ENCODE measurements at regions not wholly inside any gene's neighbourhood (a gene's known extent, or its start where the extent isn't known, plus 50 kb on each side); places are given as distances from the start of the nearest gene placed in this dataset.

- no peak for TF ChIP-seq CTCF (IDR thresholded peaks at IDR 0.05; ENCODE audit: insufficient read depth, missing control alignments)
- DNase-seq (ENCODE audit: insufficient read length, low spot score) (no peak), FAIRE-seq (no peak)
Observed at GRCh38 chr3:177590826-177591225, 393.5 kb upstream of the TBL1XR1 start.

DNA sequence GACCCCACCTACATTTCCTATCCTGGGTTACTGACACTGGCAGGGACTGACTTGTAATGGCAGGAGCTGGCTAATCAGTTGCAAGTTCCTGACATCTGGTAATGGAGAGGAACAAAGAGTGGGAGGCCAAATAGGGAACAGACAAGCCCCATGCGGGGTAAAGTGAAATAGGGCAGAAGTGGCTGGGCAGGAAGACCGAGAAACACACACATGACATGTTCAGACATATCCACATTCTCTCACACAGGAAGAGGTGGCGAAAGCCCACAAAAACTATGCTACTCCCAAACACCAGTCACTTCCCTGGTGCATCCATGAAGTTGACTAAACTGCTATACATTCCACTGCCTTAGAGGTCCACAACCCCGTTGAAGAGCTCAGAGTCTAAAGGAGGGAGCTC is 394.1 kb upstream of the TBL1XR1 start:
- DNase-seq (ENCODE audit: insufficient read length, low spot score) (no peak), FAIRE-seq (no peak)
- TF ChIP-seq CTCF (IDR thresholded peaks at IDR 0.05; ENCODE audit: insufficient read depth, missing control alignments), result no peak

DNA sequence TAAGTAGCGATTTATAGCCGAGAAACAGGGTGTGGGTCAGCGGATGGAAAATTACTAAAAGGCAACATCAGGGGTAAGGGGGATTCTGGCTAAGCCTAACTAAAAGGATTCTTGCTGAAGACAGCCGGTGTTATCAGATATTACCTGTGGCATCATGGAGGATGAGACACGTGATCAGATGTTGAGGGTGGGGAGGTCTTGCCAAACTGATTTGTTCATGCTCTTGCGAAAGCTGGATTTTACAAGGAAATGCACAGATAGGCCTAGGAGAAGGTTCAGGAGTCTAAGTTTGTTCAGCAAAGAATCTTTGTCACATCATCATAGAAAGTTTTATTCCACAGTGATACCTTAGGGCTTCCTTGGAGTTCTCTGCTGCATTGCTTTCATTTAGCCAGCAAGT is 396.8 kb upstream of the TBL1XR1 start:
- no peak for TF ChIP-seq CTCF (IDR thresholded peaks at IDR 0.05; ENCODE audit: insufficient read depth, missing control alignments)
- no peak for FAIRE-seq
- no peak for DNase-seq (ENCODE audit: insufficient read length, low spot score)

GRCh38 chr3:177595530-177596188 is 398.4 kb upstream of the TBL1XR1 start:
- no peak for TF ChIP-seq CTCF (IDR thresholded peaks at IDR 0.05; ENCODE audit: insufficient read depth, missing control alignments)
- FAIRE-seq, result no peak
- no peak for DNase-seq (ENCODE audit: insufficient read length, low spot score)

GRCh38 chr3:177596248-177596815 is 399.1 kb upstream of the TBL1XR1 start:
- DNase-seq (ENCODE audit: insufficient read length, low spot score) (no peak), FAIRE-seq (no peak)

GRCh38 chr3:177596816-177597271 is 399.6 kb upstream of the TBL1XR1 start:
- FAIRE-seq (no peak), DNase-seq (ENCODE audit: insufficient read length, low spot score) (no peak)
- no peak for TF ChIP-seq CTCF (IDR thresholded peaks at IDR 0.05; ENCODE audit: insufficient read depth, missing control alignments)

More at GRCh38 chr3:177596248-177596815, 399.1 kb upstream of the TBL1XR1 start:
- TF ChIP-seq CTCF (IDR thresholded peaks at IDR 0.05; ENCODE audit: insufficient read depth, missing control alignments), result no peak
